ENCODE measurements at regions not wholly inside any gene's neighbourhood (a gene's known extent, or its start where the extent isn't known, plus 50 kb on each side); places are given as distances from the start of the nearest gene placed in this dataset.

DNA sequence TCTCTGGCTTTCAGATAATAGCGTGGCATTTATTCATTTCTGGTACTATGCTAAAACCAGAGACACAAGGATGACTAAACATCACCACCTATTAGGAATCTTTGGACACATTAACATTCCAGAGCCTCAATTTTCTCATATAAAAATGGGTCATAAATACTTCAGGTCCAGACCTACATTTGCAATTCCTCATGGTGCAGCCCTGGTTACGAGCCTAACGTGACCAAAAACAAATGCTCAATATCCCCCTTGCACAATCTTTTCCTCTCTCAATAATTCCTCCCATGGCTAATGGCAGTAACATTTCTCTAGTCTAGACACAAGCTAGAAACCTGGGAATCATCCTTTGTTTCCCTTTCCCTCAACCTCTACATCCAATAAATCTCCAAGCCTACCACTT is 112.8 kb upstream of the NABP1 start:
- DNase-seq, result no peak

DNA sequence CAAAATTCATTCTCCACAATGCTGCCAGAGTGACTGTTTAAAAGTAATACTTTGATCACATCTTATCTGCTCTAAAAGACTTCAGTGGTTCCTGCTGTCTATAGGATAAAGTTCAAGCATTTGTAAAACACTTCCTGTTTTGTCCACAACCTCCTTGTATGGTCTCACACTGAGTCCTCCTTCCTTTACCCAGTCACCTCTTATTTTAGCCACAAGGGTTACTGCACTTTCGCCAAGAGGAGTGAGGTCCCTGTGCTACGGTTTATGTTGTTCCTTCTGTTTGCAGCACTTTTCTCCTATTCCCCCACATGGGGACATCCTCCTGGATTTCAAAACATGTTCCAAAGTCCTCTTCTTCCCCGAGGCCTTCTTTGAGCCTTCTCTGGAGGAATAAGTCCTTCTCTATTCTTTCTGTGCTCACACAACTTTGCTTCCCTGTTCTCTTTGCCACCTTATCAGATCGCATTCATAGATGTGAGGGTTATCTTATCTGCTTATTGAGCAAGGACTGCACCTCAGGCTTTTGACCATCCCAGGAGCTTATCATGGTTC is 112.2 kb upstream of the NABP1 start:
- DNase-seq, result no peak

DNA sequence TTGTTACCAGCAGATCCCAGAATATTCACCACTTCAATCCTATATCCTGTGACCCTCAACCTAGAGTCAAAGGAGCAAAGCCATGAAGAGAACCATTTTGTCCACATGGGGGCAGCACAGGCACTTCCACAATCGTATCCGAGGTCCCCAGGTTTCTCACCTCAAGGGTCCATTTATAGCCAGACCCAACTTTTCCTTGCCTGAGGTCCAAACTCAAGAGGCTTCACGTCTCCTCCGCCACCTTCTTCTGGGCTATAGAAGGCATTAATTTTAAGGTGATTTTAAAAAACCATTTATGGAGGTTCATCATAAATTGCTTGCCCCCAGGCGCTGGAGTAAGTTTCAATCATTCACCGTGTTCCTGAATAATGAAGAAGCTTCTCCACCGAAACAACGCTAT is 111.6 kb upstream of the NABP1 start:
- peak; percentile 15 to 55 (median 42) for DNase-seq

DNA sequence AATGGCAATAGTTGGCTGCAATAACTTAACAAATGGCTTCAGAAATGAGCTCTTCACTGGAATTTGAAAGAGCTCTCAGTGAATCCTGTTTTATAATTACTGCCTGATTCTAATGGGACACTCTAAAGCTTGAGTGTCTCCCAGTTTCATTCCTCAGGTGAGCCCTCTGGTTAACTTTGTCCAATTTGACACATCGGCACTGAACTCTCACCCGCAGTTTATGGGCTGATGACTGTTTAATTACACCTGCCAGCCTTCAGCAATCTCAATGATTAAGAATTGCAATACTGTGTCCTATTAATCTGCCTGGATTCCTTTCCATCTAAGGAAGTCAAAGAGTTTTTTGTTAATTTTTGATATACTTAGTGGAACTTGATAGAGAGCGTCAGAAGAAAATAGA is 110.7 kb upstream of the NABP1 start:
- no peak for DNase-seq

DNA sequence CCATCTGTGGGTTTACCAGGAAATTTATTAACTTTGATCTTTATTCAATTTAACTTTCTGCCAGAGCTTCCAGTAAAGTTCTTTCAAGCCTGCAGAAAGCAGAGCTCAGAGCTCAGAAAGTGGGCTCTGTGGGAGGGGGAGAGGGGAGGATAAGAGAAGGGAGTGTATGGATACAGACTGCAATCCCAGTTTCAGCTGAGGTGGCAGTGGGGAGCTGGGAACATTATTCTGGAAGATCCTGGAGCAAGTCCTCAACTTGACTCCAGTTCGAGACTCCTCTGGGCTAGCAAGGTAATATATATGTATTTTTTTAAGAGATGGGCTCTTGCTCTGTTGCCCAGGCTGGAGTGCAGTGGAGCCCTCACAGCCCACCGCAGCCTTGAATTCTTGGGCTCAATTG is 108.9 kb upstream of the NABP1 start:
- DNase-seq, result no peak

DNA sequence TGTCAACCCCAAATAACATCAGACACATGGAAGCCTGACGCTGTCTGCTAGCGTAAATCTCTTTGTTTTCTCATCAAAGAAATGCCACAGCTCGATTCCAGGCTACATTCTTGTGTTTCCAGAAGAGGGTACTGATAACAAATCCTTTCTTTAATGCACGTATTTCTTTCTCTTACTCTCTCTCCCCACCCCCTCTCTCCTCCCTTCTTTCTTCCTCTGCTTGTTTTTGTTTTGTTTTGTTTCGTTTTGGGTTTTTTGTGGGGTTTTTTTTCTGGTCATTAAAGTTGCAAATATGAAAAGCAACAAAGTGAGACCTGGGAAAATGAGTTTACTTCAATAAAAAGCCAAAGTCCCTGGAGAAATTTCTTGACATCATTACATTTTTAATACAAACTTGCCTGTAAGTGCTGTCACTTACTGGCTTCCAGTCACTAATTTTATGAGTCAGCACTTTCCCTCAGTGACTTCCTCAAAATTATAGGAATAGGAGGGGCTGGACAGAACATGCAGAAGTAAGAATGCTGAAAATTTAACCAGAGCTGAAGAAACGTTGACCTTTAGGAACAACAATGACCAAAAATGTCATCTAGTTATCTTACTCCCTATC is 106.7 kb upstream of the NABP1 start:
- DNase-seq, result no peak

DNA sequence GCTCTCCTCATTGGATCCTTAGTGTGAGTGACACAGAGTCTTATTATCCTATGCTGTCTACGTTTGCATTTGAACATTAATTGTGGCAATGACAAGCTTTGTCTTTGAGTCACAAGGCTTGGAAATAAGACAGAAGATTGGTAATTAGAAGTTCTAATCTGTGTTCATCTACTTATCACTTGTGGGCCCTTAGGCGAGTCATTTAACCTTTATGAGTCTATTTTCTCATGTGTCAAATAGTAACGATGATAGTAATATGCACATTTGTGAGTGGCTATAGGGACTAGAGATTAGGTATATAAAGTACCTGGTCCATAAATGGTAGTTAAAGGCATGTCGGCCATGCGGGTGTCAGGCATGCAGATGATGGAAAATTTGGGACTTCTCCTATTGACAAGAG is 105.6 kb upstream of the NABP1 start:
- DNase-seq, result no peak

DNA sequence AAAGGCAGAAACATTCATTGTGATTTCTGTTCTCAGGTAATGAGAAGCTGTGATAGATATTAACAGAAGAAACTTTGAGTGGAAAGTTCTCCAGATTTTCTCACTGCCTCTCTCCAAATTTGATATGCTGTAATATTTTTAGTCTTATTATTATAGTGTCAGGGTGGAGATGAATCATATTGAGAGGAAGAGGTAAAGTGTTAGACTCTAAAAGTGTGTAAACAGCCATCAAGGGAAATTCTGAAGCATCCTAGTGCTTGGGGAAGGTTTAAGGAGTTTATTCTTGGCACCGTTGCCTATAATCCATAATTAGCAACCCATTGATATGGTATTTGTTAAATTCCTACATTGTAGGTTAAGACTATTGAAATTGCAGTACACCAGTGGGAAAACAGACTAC is 104.7 kb upstream of the NABP1 start:
- no peak for DNase-seq

DNA sequence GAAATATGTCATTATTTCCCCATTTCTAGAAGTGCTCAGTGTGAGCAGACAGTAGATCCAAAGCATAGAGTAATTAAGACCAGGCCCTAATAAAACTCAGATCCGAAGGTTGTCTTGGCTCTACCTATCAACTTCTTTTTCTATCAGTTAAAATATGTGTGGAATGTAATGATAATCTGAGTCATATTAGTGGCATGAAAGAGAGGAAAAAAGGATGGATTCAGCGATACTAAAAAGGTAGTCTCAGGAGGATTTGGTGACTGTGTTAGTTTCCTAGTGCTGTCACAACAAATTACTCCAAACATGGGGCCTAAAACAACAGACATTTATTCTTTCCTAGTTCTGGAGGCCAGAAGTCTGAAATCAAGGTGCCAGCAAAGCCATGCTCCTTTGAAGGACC is 103.7 kb upstream of the NABP1 start:
- DNase-seq, result no peak

DNA sequence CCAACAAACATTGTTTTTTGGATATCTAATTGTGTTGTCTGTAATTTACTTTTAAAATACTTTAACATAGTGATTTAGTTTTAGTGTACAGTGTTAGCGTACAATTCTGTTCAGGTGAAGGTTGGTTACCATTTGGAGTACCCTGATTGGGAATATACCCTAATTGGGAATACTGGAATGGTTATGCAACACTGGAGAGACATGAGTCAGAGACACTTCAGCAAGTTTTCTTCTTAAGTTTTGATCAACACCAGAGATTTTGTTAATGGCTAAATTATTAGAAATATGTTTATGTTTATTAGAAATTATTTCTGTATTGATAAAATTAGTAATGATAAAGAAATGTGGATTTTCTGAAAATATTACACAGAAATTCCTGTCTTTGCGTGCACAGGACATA is 100.3 kb upstream of the NABP1 start:
- no peak for DNase-seq

DNA sequence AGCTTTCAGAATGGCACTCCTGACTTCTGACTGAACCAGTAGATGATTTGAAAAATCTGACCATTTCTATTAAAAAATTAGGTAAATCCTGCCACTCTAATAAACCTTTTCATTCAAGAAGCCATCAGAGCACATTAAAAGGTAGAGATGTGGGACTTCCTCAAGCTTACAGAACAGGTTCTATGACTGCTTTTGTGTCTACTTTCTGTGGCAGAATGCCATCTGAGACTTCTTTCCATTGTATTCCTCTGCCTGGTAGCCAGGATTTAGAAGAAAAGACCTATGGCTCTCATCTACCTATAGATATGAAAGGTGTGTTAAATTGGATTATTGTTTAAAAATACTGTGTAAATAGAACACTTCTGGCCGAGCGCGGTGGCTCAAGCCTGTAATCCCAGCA is 99.9 kb upstream of the NABP1 start:
- DNase-seq, result no peak

DNA sequence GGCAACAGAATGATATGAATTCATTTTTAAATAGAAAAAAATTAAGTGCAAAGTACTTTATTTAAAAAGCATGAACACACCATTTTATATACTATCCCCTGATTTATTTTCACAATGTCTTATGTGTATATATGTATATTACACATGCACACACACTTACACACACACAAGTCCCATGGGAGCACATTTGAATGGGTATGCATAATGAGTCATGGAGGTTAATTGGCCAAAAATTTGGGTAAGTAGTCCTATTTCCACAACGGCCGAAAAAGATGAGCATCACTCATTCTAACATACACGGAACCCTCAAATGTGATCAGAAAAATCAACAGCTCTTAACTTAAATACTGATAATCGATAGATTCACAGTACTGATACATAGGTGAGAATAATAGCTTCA is 97.4 kb upstream of the NABP1 start:
- DNase-seq, result no peak

DNA sequence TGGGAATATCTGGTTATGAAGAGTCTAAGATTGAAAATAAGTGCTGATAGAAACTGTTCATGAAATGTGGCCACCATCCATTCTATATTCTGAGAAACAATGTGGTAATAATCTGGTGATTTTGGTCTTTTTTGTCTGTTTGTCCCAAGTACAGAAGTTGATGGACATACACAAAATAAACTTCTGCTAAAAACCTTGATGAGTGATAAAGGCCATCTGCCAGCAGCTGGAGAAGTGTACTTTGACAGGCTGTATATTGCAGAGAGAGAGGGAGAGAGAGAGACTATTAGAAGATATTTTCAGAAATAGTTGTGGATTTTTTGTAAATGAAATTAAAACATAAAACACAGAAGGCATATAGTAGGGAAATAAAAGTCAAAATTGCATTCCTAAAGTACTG is 96.9 kb upstream of the NABP1 start:
- no peak for DNase-seq

DNA sequence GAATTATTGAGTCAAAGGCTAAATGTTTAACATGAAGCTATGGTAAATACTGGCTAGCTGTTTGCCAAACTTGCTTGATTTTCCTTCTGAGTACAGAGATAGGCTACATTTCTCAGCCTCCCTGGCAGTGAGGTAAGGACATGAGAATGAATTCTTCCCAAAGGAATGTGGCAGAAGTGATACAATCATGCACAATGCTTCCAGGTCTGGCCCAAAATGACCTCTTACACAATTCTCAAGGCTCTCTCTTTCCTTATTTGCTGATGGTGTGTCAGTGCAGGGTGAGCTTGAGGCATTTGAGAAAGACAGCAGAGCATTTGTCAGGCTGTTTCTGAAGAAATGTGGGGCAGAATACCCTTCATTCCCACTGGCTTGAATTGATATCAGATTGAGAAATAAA is 95.6 kb upstream of the NABP1 start:
- no peak for DNase-seq

DNA sequence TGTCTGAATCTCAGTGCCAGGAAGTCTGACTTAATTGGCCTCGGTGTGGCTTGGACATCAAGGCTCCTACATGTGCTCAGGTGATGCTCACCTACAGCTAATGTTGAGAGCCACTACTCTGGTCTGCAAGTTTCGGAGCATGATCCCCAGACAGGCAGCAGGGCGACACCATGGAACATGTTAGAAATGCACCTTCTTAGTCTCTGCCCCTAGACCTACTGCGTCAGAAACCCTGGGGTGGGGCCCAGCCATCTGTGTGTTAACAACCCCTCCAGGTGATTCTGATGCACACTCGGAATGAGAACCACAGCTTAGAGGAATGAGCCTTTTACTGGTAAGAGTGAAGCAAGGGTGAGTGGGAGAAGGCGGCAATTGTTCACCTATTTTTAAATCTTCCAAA is 86.9 kb upstream of the NABP1 start:
- no peak for DNase-seq

DNA sequence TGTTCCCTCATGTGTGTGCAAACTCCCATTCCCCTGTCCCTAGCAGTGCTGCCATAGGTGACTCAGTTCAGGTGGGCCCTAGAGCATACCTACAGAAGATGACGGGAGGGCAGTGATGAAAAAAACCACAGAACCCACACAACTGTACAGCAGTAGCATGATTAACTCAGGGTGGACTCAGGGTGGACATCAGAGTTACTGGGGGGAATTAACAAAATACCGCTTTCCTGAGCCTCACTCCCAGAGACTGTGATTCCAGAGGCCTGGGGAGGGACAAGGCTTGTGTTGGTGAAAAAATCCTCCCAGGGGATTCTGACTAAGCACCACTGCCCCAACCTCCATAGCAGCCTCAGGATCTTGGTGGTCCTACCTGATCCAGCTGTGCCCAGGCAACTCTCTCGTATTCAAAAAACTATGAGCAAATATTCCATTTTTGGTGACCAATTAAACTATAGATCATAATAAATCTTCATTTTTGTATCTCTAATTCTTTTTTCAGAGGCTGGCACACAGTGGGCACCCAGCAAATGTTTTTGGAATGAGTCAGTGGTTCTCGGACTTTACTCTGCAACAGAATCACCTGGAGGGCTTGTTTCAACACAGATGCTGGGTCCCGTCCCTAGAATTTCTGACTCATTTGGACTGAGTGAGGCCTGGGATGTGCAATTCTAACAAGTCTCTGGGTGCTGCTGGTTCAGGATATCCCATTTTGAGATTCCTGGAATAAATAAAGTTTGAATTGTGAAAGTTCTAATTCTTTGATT is 84.1 kb upstream of the NABP1 start:
- no peak for DNase-seq

DNA sequence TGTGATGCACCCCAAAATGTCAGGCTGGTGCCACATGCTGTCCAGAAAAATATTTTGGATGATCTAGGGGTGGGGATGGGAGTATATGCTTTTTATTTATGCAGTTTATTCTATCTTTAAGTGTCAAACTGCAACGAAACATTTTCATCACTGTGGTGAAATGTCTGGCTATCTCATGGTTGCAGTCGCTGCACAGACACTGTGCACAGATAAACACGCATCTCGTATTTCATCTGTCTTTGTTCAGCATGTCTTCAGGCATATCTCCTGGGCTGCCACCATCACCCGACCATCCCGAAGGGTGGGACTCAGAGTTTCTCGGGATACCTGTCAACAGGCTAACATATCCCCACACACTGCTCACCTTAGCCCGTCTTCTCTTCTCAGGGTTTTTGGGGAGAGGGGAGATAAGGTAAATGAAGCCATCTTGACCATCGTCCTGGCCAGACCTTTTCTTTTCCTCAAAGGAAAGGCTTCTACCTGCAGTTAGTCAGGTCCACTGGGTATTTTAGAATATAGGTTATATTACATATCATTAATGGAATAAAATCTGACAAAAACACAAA is 80.7 kb upstream of the NABP1 start:
- DNase-seq, result no peak

DNA sequence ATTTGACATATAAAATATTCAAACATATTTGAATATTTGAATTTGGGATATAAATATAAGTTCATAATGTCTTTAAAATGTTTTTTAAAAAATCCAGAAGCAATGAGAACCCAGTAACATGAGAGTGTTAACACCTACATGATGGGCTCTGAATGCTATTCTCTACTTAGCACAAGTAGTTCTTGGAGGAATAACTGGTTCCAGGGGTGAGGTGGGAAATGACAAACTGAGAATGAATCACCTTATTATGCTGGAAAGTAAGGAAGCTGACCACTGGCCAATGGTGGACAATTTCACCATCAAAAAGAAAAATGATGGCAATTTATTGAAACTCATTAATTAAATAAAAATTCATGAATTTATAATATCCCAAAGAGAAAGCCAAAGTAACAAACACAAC is 79.6 kb upstream of the NABP1 start:
- DNase-seq, result no peak

DNA sequence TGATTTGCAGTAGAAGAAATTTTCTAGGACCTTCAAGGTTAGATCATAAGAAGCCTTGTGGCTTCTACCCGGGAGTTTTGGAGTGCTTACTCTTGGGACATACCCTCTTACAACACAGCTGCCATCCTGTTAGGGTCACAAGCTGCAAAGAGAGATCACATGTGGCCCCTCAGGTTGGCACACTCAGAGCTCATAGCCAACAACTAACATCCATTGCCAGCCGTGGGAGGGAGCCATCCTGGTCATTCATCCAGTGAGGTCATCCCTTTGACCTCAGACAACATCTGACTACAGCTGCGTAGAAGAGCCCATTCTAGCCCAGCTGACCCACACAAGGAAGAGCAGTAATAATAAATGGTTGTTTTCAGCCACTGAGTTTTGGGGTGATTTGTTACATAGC is 76.9 kb upstream of the NABP1 start:
- no peak for DNase-seq

DNA sequence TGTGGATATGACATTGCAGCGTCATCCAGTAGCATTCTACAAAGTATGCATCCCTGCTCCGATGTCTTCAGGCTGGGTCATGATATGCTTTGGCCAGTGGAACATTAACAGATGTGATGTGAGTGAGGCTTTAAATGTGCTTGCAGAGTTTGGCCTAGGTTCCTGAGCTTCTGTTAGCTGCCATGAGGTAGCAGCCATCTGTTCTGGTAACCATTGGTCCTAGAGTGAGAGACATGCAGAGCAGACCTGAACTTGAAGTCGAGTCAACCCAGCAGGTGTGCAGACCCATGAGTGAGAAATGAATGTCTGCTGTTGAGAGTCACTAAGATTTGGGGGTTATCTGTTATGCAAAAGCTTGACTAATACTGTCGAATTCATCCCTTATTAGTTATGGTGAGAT is 73.8 kb upstream of the NABP1 start:
- DNase-seq, result no peak

DNA sequence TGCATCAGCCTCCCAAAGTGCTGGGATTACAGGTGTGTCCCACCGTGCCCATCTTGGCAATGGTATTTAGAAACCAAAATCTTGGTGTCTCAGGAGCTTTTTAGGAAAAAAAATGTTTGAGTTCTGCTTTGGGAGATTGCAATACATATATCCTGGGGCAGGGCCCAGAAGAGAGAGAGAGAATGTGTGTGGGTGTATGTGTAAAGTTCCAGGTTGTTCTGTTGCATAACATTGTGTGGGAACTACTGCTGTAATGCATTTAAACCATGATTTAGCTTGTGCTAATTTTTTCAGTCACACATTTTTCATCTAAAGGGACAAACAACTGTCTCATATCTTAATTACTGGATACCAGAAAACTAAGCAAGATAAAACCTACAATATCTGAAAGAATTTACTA is 70.8 kb upstream of the NABP1 start:
- no peak for DNase-seq

DNA sequence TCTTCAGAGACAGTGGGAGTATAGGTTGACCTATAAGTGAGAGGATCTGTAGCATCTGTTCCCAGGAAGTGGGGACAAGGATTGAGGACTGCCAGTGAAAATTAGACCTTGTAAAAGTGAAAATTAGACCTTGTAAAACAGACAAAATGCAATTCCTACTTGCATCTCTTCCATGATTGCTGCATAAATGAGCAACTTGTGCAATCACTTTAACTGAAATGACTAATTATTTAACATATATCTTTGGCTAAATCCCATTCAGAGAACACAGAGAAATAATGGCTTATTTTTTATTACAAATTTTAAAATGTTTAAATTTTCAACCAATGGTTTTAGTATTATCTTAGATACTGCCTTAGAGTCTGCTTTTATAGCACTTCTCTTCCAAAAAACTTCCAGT is 67.2 kb upstream of the NABP1 start:
- no peak for DNase-seq

DNA sequence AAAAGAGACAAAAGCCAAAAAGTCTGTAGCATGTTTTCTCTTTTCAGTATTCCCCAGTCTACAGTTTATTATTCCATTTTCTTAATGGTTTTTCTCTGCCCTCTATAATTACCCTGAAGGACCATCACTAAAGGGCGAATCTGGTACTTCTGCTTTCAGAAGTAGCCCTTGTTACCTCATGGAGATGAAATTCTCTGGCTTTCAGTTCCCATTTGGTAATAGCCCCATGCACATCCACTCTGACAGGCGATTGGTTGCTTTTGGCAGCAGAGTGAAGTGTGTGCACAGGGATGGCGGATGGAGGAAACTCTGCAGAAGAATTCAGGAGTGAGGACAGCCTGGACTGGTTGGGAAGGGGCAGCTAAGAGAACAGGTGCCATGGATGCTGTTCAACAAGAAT is 66.3 kb upstream of the NABP1 start:
- DNase-seq, result no peak

DNA sequence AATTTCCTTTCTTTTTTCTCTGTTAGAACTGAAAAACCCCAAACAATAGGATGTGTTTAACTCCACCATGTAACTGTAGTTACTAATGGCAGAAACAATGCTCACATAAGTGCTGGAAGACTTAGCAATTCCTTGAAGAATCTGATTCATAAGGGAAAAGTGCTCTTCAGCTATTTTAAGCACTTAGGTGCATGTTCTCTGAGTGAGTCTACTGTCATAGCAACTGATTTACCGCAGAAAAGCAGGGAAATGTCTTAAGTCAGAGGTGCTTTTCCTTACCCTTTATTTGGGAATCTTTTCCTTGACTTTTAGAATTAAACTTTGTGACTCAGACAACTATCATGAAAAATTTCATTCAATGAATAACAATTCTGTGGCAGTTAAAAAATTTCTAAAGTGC is 65.4 kb upstream of the NABP1 start:
- no peak for DNase-seq

DNA sequence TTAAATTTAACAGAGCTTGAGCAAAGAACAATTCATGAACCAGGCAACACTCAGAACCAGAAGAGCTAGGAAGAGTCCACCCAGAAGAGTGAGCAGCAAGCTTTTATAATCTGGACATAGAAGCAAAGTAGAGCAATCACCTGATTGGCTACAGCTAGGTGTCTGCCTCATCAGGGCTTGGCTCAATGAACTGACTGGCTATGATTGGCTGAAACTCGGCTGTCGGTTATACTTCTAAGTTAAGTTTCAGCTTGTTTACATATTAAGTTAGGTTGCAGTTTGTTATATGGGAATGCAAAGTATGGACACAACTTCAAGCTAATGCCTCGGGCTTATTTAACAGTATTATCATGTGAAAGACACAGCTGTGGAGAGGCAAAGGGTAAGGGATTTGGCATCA is 63.2 kb upstream of the NABP1 start:
- DNase-seq, result no peak
